HEK293 (cell line): ENCODE measurements at regions not wholly inside any gene's neighbourhood (a gene's known extent, or its start where the extent isn't known, plus 50 kb on each side); places are given as distances from the start of the nearest gene placed in this dataset.
A peak's percentile ranks its signal among the peaks of the same experiment; 100 is the strongest.

Experiments used
- CTCF ChIA-PET: fragments of 350-600 bp; formaldehyde crosslinking; extraction: SDS; loops from one replicate; lab custom pipeline; 2021; ENCODE audit warnings: antibody characterized with exemption; lab: Yijun Ruan, JAX
- POLR2A ChIA-PET: fragments of 300-600 bp; formaldehyde crosslinking; extraction: SDS; loops from one replicate; lab custom pipeline; 2020; ENCODE audit warnings: antibody characterized with exemption, inconsistent platforms; lab: Yijun Ruan, JAX
- H3K27ac ChIP-seq: fragments of 200-500 bp; sonication (Bioruptor generic); 2 replicates; pipeline ENCODE4 v1.5.1; 2014; ENCODE audit warnings: low read depth, low read length, control low read depth, inconsistent platforms; ENCODE audit errors: extremely low read depth
- H3K36me3 ChIP-seq, 2 experiments: fragments of 200-500 bp in 1 of 2; sonication (Bioruptor generic) in 1 of 2; 1 replicate in 1 of 2; 2 replicates in 1 of 2; pipeline ENCODE4 v1.5.1; 2014 to 2017; ENCODE audit warnings: inconsistent platforms in 2 of 2, low read length in 2 of 2; ENCODE audit not compliant: control insufficient read depth in 2 of 2, insufficient read depth in 1 of 2
- H3K4me1 ChIP-seq: fragments of 200-500 bp; sonication (Bioruptor generic); 2 replicates; pipeline ENCODE4 v1.5.1; 2014; ENCODE audit warnings: mild to moderate bottlenecking, low read length, inconsistent platforms; ENCODE audit not compliant: control insufficient read depth, insufficient read depth
- H3K4me3 ChIP-seq: 2 replicates; pipeline ENCODE4 v1.5.1; 2011; ENCODE audit warnings: low read depth, mild to moderate bottlenecking, control low read depth, low read length, moderate library complexity
- H3K9me3 ChIP-seq: fragments of 200-500 bp; sonication (Bioruptor generic); 2 replicates; pipeline ENCODE4 v1.5.1; 2014; ENCODE audit warnings: low read depth, low read length, inconsistent platforms; ENCODE audit not compliant: control insufficient read depth, insufficient read depth
- GLIS1 ChIP-seq: fragments of 450-650 bp; formaldehyde crosslinking; IDR thresholded peaks from 2 replicates; pipeline ENCODE4 v1.5.1; 2016; ENCODE audit warnings: missing biosample characterization, missing genetic modification characterization
- PRDM4 ChIP-seq: fragments of 450-650 bp; formaldehyde crosslinking; IDR thresholded peaks from 2 replicates; pipeline ENCODE4 v1.5.1; 2017; ENCODE audit warnings: missing biosample characterization, missing genetic modification characterization
- SCRT1 ChIP-seq: fragments of 450-650 bp; formaldehyde crosslinking; IDR thresholded peaks from 2 replicates; pipeline ENCODE4 v1.5.1; 2016; ENCODE audit warnings: missing biosample characterization, missing genetic modification characterization, borderline replicate concordance
- SP3 ChIP-seq: fragments of 450-650 bp; formaldehyde crosslinking; IDR thresholded peaks from 2 replicates; pipeline ENCODE4 v1.5.1; 2016; ENCODE audit warnings: missing biosample characterization, missing genetic modification characterization
- WT1 ChIP-seq: fragments of 450-650 bp; formaldehyde crosslinking; IDR thresholded peaks from 2 replicates; pipeline ENCODE4 v1.5.1; 2016; ENCODE audit warnings: missing biosample characterization, missing genetic modification characterization
- ZIC2 ChIP-seq: fragments of 450-650 bp; formaldehyde crosslinking; IDR thresholded peaks from 2 replicates; pipeline ENCODE4 v1.5.1; 2016; ENCODE audit warnings: missing biosample characterization, missing genetic modification characterization
- ZNF140 ChIP-seq: fragments of 450-650 bp; formaldehyde crosslinking; IDR thresholded peaks from 2 replicates; pipeline ENCODE4 v1.5.1; 2016; ENCODE audit warnings: missing biosample characterization, missing genetic modification characterization
- ZNF423 ChIP-seq: fragments of 450-650 bp; formaldehyde crosslinking; IDR thresholded peaks from 2 replicates; pipeline ENCODE4 v1.5.1; 2016; ENCODE audit warnings: missing biosample characterization, missing genetic modification characterization
- ZNF48 ChIP-seq: fragments of 450-650 bp; formaldehyde crosslinking; IDR thresholded peaks from 2 replicates; pipeline ENCODE4 v1.5.1; 2016; ENCODE audit warnings: missing biosample characterization, missing genetic modification characterization
- ZNF621 ChIP-seq: fragments of 450-650 bp; formaldehyde crosslinking; IDR thresholded peaks from 2 replicates; pipeline ENCODE4 v1.5.1; 2017; ENCODE audit warnings: missing biosample characterization, missing genetic modification characterization
- ZNF654 ChIP-seq: fragments of 450-650 bp; formaldehyde crosslinking; IDR thresholded peaks from 2 replicates; pipeline ENCODE4 v1.5.1; 2016; ENCODE audit warnings: low read depth, missing biosample characterization, missing genetic modification characterization
- TF ChIP-seq, protein P1 (sequence below): fragments of 450-650 bp; IDR thresholded peaks from 2 replicates; pipeline ENCODE4 v1.5.1; 2018; ENCODE audit warnings: missing biosample characterization, missing genetic modification characterization
- TF ChIP-seq, protein P2 (sequence below): fragments of 450-650 bp; formaldehyde crosslinking; IDR thresholded peaks from 2 replicates; pipeline ENCODE4 v1.5.1; 2016; ENCODE audit warnings: missing biosample characterization, missing genetic modification characterization
- TF ChIP-seq, protein P3 (sequence below): fragments of 450-650 bp; formaldehyde crosslinking; IDR thresholded peaks from 2 replicates; pipeline ENCODE4 v1.5.1; 2016; ENCODE audit warnings: missing biosample characterization, missing genetic modification characterization, borderline replicate concordance

DNA sequence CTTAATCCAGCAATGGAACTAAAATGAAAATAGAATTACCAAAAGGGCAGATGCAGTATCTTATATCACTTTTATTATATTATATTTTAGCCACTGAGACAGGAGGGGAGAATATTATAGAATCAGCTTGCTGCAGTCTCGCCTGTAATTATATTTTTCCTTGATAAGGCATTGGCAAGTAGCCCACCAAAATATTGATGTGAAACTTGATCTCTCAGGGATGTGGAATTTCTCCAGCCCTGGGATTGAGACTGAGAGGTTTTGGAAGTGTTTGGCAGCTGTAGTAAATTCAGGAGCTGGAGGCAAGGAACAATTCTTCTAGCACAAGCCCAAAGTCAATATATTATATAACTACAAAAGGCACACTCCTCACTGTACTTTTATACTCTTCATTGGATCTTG lies 142.1 kb upstream of the ADAMTSL1 start (continued):
- TF ChIP-seq PRDM4 (tag by site-specific recombination) (no peak), ZNF621 (tag by site-specific recombination) (no peak), ZNF654 (tag by site-specific recombination) (no peak)

DNA sequence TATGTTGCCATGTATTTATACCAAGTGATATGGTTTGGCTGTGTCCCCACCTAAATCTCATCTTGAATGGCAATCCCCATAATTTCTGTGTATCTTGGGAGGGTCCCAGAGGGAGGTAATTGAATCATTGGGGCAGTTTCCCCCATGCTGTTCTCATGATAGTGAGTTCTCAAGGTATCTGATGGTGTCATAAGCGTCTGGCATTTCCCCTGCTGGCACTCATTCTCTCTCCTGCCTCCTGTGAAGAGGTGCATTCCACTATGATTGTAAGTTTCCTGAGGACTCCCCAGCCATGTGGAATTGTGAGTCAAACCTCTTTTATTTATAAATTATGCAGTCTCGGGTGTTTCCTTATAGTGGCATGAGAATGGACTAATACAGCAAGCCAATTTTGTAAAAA lies 140.8 kb upstream of the ADAMTSL1 start:
- TF ChIP-seq ZIC2, result peak; percentile 64
- peak; percentile 56 for TF ChIP-seq WT1 (tag by site-specific recombination)
- TF ChIP-seq ZNF140, result no peak
- TF ChIP-seq ZNF48, result no peak
- TF ChIP-seq, protein P1, sequence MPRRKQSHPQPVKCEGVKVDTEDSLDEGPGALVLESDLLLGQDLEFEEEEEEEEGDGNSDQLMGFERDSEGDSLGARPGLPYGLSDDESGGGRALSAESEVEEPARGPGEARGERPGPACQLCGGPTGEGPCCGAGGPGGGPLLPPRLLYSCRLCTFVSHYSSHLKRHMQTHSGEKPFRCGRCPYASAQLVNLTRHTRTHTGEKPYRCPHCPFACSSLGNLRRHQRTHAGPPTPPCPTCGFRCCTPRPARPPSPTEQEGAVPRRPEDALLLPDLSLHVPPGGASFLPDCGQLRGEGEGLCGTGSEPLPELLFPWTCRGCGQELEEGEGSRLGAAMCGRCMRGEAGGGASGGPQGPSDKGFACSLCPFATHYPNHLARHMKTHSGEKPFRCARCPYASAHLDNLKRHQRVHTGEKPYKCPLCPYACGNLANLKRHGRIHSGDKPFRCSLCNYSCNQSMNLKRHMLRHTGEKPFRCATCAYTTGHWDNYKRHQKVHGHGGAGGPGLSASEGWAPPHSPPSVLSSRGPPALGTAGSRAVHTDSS (tag by site-specific recombination), result no peak
- TF ChIP-seq SCRT1 (tag by site-specific recombination), result no peak
- no peak for TF ChIP-seq SP3 (tag by site-specific recombination)
- TF ChIP-seq GLIS1, result peak; percentile 48
- TF ChIP-seq ZNF423 (tag by site-specific recombination), result no peak
- TF ChIP-seq, protein P2, sequence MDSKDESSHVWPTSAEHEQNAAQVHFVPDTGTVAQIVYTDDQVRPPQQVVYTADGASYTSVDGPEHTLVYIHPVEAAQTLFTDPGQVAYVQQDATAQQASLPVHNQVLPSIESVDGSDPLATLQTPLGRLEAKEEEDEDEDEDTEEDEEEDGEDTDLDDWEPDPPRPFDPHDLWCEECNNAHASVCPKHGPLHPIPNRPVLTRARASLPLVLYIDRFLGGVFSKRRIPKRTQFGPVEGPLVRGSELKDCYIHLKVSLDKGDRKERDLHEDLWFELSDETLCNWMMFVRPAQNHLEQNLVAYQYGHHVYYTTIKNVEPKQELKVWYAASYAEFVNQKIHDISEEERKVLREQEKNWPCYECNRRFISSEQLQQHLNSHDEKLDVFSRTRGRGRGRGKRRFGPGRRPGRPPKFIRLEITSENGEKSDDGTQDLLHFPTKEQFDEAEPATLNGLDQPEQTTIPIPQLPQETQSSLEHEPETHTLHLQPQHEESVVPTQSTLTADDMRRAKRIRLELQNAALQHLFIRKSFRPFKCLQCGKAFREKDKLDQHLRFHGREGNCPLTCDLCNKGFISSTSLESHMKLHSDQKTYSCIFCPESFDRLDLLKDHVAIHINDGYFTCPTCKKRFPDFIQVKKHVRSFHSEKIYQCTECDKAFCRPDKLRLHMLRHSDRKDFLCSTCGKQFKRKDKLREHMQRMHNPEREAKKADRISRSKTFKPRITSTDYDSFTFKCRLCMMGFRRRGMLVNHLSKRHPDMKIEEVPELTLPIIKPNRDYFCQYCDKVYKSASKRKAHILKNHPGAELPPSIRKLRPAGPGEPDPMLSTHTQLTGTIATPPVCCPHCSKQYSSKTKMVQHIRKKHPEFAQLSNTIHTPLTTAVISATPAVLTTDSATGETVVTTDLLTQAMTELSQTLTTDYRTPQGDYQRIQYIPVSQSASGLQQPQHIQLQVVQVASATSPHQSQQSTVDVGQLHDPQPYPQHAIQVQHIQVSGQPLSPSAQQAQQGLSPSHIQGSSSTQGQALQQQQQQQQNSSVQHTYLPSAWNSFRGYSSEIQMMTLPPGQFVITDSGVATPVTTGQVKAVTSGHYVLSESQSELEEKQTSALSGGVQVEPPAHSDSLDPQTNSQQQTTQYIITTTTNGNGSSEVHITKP (tag by site-specific recombination), result peak; percentile 90
- Histone ChIP-seq H3K27ac (no peak overlapping the region), H3K4me1 (peaks cover 15% of the 10 kb centered on the region), H3K9me3 (no peaks in the 10 kb centered on the region), H3K36me3 (no peaks in the 10 kb centered on the region), H3K4me3 (no peak overlapping the region)
- ChIA-PET CTCF (no interaction called here), POLR2A (no interaction called here)

DNA sequence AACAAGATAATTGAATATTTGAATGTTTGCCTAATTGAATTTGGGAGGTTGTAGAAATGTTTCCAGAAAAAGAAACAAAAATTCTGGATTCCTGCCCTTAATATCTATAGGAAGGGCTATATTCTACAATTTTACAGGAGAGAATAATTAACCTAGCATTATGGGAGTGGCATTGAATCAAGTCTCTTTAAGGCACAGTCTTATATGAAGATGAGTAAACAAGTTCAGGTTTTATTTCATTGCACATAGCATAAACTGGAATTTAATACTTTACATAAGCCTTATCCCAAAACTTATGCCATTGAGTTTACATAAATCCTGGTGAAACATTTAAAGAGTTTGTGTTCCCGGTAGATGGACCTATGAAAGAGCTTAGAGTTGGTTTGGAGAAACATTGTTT lies 138.1 kb upstream of the ADAMTSL1 start:
- no peaks in the 10 kb centered on the region for H3K9me3 ChIP-seq
- no peak overlapping the region for H3K27ac ChIP-seq
- TF ChIP-seq, protein P3, sequence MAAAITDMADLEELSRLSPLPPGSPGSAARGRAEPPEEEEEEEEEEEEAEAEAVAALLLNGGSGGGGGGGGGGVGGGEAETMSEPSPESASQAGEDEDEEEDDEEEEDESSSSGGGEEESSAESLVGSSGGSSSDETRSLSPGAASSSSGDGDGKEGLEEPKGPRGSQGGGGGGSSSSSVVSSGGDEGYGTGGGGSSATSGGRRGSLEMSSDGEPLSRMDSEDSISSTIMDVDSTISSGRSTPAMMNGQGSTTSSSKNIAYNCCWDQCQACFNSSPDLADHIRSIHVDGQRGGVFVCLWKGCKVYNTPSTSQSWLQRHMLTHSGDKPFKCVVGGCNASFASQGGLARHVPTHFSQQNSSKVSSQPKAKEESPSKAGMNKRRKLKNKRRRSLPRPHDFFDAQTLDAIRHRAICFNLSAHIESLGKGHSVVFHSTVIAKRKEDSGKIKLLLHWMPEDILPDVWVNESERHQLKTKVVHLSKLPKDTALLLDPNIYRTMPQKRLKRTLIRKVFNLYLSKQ (tag by site-specific recombination), result no peak
- H3K4me1 ChIP-seq, result peaks cover 10% of the 10 kb centered on the region
- POLR2A ChIA-PET, result no interaction called here
- no peaks in the 10 kb centered on the region for H3K36me3 ChIP-seq
- H3K4me3 ChIP-seq, result no peak overlapping the region
- CTCF ChIA-PET, result interaction anchor here (0.7 kb wide), 1 partner anchor 9 kb away, joined by 6 read pairs; no protein-coding TSS in a partner anchor
